SKM-1 (cell line): ENCODE measurements at regions not wholly inside any gene's neighbourhood (a gene's known extent, or its start where the extent isn't known, plus 50 kb on each side); places are given as distances from the start of the nearest gene placed in this dataset.

ENCODE experiments used
- DNase-seq: peaks from one replicate; lab custom pipeline; 2025; ENCODE audit not compliant: unreplicated experiment; lab: John Stamatoyannopoulos, UW

- DNase-seq, result no peak
These were observed 55.1 kb upstream of the SLC1A1 start for GRCh38 chr9:4435197-4435596.

GRCh38 chr9:4433379-4433778 is 56.9 kb upstream of the SLC1A1 start:
- no peak for DNase-seq

DNA sequence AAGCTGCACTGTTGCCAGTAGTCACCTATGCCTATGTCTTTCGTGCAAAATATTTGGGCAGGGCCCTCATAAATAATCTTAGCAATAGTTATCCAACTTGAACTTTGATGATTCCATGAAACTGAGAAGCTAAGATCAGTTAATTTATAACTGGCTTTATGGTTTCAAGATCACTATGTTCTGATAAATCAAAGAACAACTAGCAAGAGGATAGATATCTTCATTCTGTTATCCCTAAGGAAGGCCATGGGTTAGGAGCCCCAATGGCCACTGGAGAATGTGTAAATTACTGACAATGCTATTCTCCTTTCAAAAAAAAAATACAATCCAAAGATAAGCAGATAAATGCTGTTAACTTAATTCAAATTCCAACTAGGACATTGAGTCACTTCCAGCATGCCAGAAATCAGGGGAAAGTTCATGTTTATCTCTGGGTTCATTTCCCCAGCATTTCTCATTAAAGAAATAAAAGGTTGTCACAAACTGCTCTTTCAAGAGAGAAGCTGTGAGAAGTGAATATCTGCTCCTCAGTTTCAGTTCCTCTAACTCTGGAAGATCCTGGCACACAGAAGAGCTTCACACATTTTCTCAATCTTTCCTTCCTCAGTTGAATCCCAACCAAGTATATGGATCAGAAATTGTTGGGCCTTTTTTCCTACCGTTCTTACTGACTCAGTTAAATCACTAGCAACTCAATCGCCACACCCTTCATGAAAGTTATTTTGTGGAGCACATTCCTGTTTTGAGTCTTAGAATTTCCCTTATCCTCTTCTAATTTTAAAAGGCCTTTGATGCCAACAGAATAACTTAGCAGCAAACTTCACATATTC is 59.6 kb upstream of the SLC1A1 start:
- peak; percentile 10 for DNase-seq

- peak; percentile 7 for DNase-seq
These were observed 64.8 kb upstream of the SLC1A1 start for GRCh38 chr9:4425319-4426045.

- DNase-seq, result no peak
These were observed 65.4 kb upstream of the SLC1A1 start for GRCh38 chr9:4424891-4425290.

DNA sequence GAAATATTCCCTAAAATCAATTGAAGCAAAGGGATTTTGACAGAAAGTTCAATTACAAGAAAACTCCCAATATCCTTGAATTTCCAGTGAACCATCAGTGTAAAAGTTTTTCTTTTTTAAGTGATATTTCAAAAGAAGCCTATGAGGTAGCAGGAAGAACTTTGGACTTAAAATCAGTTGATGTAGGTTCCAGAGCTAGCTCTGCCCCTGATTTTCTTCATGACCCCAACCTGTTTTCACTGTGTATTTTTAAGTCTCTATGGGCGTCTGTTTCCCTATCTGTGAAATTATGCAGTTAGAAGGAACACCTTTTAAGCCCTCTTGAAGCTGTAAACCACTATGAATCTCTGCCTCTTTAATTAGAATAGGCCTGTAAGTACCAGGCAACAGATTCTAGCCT is 66.2 kb upstream of the SLC1A1 start:
- no peak for DNase-seq

- DNase-seq, result no peak
These were observed 67.1 kb upstream of the SLC1A1 start for GRCh38 chr9:4423207-4423610.

DNA sequence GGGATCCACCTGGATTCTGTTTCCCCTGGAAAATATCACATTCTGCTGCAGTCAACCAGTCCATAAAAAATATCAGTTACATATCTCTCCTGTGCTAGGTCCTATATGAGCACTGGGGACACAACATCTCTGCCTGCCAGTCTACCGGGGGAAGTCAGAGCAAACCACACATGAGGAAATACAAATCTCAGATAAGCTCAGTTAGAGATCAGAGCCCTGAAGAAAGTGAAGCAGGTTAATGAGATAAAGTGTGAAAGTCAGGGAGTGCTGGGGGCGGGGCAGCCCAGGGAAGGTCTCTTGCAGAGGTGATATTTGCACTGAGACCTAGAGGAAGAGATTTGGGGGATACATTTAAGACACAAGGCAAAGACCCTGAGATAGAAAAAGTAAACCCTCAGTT is 67.8 kb upstream of the SLC1A1 start:
- DNase-seq, result no peak

DNA sequence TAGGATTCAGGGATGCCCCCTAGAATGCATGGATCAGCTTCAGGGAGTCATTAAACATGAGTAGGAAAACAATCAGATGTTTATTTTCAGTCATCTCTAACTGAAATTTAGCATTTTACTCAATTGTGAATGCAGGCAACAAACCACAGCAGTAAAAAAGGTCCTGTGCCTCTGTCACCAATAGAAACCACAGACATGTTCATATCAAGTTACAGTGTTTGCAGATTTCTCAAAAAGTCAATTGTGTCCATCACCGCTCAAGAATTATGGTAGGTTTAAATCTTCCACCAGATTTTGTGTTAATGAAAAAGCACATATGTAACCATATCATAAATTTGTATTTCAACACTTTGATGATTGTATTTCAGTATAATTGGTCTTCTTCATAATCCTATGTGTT is 68.4 kb upstream of the SLC1A1 start:
- no peak for DNase-seq

DNA sequence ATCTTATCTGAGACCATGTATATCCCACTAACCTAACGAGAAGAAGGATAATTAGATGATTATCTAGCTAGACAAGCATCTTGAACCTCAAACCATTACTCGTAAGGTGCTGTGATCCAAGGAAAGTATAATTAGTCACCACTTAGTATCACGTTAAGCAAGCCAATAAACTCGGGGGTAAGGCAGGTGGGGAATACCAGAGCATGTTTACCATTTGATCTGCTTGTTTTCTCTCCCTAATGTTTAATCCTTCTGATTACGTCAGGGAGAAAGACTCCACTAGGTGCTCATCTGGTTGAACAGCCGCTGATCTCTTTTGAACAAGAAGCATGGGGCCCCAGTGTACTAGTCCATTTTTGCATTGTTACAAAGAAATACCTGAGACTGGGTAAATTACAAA is 69.9 kb upstream of the SLC1A1 start:
- DNase-seq, result no peak

DNA sequence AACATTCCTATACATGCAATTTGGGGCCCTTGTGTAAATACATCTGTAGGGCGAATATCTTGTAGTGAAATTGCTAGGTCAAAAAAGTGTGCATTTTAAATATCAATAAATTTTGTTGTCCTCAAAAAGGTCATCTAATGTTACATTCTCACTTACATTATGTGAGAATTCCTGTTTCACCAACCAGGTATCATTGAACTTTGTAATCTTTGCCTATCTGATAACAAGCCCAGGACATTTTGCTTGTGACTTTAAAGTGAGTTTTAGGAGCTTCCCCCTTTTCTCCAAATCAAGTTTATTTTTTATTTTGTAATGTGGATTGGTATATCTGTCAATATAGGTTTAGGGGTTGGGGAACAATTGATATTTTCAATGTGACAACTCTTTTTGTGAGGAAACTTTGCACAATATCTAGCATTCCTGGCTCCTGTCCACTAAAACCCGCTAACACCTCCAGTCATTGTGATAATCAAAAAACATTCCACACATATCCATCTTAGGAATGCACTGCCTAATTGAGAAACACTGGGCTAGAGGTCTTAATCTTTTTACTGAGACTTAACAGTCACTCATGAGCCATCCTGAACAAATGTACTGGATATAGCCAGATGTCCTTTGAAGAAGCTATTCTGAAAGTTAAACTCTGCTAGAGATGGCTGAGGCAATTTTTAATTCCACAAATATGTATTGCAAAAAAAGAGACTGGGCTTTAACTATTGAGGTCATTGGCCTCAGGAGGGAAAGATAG is 72.5 kb upstream of the SLC1A1 start:
- DNase-seq, result no peak

DNA sequence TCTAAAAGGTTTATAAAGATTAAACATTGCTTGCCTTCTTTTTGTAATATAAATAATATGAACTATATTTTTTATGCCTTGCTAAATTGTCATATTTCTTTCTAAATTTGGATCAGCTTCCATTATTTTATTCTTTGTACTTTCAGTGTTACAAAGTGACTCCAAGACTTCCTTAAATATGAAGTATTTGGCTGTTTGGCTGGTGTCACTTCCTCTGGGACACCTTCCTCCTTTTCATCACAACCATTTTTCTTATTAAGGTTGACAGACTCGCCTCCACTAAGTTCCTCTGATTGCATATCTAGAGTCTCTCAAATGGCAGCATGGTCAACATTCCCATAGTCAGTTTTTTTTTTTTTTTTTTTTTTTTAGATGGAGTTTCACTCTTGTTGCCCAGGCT is 73.8 kb upstream of the SLC1A1 start:
- peak; percentile 33 for DNase-seq

DNA sequence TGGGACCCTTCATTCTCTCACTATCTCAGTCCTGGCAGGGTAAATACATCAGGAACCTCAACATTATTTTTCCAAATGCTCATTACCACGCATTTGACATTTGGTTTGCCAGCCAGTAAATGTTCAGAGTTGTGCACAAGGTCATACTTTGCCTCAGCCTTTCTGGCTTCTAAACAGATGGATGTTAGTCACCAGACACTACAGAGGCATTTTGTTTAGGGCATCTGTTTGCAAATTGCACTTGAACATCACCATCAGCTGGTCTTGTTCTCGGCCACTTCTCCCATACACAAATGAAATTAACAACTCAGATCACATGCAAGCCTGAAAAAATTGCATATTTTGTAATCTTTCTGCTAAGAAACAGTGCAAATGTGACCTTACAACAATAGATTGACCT is 75.0 kb upstream of the SLC1A1 start:
- DNase-seq, result no peak

DNA sequence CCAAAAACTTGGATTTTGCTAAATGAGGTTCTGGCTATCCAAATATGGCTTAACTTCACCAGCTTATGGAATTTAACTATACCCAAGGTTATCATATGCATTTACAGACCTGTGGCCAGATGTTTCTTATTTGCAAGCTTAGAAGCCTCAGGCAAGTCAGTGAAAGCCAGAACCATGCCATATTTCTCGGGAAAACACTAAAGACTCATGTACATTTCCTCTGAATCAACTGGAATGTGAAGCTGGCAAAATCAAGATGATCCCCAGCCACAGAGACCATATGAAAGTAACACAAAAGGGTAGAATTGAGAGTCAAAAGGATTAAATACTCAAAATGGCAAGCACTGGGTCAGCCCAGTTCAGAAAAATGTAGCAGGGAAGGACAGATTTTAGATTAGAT is 76.4 kb upstream of the SLC1A1 start:
- no peak for DNase-seq

DNA sequence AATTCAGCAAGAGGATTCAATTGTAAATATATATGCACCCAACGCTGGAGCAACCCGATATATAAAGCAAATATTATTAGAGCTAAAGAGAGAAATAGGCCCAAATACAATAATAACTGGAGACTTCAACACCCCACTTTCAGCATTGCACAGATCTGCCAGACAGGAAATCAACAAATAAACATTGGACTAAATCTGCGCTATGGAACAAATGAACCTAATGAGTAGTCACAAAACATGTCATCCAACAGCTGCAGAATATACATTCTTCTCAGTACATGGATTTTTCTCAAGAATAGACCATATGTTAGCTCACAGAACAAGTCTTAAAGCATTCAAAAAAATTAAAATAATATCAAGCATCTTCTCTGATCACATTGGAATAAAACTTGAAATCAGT is 86.1 kb upstream of the SLC1A1 start:
- no peak for DNase-seq

DNA sequence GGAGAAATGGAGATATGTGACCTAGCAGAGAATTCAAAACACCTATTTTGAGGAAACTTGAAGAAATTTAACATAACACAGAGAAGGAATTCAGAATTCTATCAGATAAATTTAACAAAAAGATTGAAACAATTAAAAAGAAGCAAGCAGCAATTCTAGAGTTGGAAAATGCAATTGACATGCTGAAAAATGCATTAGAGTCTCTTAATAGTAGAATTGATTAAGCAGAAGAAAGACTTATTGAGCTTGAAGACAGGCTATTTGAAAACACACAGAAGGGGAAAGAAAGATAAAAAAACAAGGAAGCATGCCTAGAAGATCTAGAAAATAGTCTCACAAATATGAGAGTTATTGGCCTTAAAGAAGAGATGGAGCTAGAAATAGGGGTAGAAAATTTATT is 87.8 kb upstream of the SLC1A1 start:
- DNase-seq, result no peak

GRCh38 chr9:4400731-4401130 is 89.5 kb upstream of the SLC1A1 start:
- no peak for DNase-seq

DNA sequence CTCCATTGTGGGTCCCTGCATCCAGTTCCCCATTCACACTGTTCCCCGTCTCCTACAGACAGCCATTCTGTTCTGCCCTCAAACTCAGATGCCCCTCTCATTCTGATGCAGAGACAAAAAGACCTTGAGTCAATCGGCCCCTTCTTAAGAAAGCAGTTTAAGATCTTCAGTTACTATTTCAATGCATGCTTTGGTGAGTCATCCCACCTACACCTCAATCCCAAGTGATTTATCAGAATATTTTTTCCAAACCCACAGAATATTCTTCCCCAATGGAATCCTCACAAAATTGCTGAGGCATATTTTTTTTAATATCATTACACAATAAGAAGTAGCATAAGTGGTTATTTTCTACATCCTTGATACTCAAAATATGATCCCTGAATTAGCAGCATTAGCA is 92.4 kb upstream of the SLC1A1 start:
- no peak for DNase-seq

- DNase-seq, result no peak
These were observed 94.1 kb upstream of the GLIS3 start for GRCh38 chr9:4393806-4394523.

GRCh38 chr9:4389755-4390154 is 89.9 kb upstream of the GLIS3 start:
- no peak for DNase-seq

DNA sequence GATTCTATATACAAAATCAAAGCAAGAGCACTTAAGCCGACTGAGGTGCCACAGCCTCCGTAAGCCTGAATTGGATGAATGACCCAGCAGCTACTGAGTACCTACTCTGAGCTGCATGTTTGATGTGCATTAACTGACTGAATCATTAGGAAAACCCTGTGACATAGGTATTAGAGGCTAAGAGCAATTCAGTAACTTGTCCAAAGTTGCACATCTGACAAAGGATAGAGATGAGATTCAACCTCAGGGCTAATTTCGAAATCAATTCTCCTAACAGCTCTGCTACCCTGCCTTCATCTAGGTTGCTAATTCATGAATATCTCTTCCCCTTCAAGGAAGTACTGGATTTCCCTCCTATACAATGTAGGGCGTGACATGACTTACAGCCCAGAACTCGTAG is 89.1 kb upstream of the GLIS3 start:
- DNase-seq, result no peak
